GM12878 (cell line): ENCODE measurements at regions not wholly inside any gene's neighbourhood (a gene's known extent, or its start where the extent isn't known, plus 50 kb on each side); places are given as distances from the start of the nearest gene placed in this dataset.

Experiments used
- ATAC-seq: fragments of 200-7000 bp; cut with Tn5 transposase; 3 replicates; pipeline ENCODE4 v1.9.1; 2020; ENCODE audit warnings: mild to moderate bottlenecking, moderate library complexity
- BruUV-seq: library from RNA; stranded (reverse); fragments of 400-500 nt; replicated peaks from 2 replicates; lab custom pipeline; 2021; lab: Mats Ljungman, UMichigan
- CTCF ChIA-PET: fragments of 300-600 bp; sonication (Branson Sonifier 250); formaldehyde crosslinking; extraction: SDS; loops from one replicate; lab custom pipeline; 2021; ENCODE audit warnings: inconsistent platforms; lab: Yijun Ruan, JAX
- POLR2A ChIA-PET: fragments of 350-600 bp; formaldehyde crosslinking; extraction: SDS; loops from one replicate; lab custom pipeline; 2021; ENCODE audit warnings: inconsistent platforms; lab: Charles Lee
- RAD21 ChIA-PET: fragments of 300-600 bp; sonication (Branson Sonifier 250); formaldehyde crosslinking; loops from one replicate; lab custom pipeline; 2023; ENCODE audit warnings: antibody characterized with exemption; ENCODE audit not compliant: unreplicated experiment; lab: Charles Lee
- SMC1A ChIA-PET: fragments of 300-600 bp; sonication (Branson Sonifier 250); formaldehyde crosslinking; loops from one replicate; lab custom pipeline; 2023; ENCODE audit not compliant: unreplicated experiment, uncharacterized antibody; lab: Charles Lee
- DNase-seq: peaks from one replicate; pipeline ENCODE4 v3.0.0-alpha.2; 2011; ENCODE audit warnings: low read depth, low spot score
- FAIRE-seq: peaks from 3 replicates; lab custom pipeline; 2011; peaks lifted over from hg19 to GRCh38; lab: Jason Lieb, UNC
- H2AFZ ChIP-seq: 2 replicates; pipeline ENCODE4 v1.6.0; 2011; ENCODE audit warnings: low read depth, low read length, control low read depth; ENCODE audit not compliant: control insufficient read depth
- H3K27ac ChIP-seq: 2 replicates; pipeline ENCODE4 v1.5.1; 2011; ENCODE audit warnings: control low read depth; ENCODE audit not compliant: control insufficient read depth, insufficient read depth
- H3K27me3 ChIP-seq, 2 experiments: replicated peaks in 1 of 2; 2 replicates each; pipeline versions ENCODE4 v1.6.0 to v1.6.1; 2011; ENCODE audit warnings: low read length in 1 of 2; ENCODE audit not compliant: control insufficient read depth in 2 of 2, insufficient read depth in 2 of 2
- H3K36me3 ChIP-seq, 2 experiments: 2 replicates each; pipeline ENCODE4 v1.5.1; 2011; ENCODE audit warnings: low read length in 1 of 2; ENCODE audit not compliant: control insufficient read depth in 2 of 2, insufficient read depth in 2 of 2
- H3K4me1 ChIP-seq: 2 replicates; pipeline ENCODE4 v1.6.1; 2011; ENCODE audit warnings: mild to moderate bottlenecking, low read length, moderate library complexity, mixed read lengths; ENCODE audit not compliant: control insufficient read depth, insufficient read depth
- H3K4me2 ChIP-seq: 2 replicates; pipeline ENCODE4 v1.6.0; 2011; ENCODE audit warnings: control low read depth; ENCODE audit not compliant: control insufficient read depth, insufficient read depth
- H3K4me3 ChIP-seq: fragments of 200-600 bp; sonication (generic); 2 replicates; pipeline ENCODE4 v1.5.1; 2016
- H3K79me2 ChIP-seq: 2 replicates; pipeline ENCODE4 v1.6.0; 2011; ENCODE audit warnings: low read length; ENCODE audit not compliant: control insufficient read depth, insufficient read depth
- H3K9ac ChIP-seq: 2 replicates; pipeline ENCODE4 v1.8.0; 2011; ENCODE audit warnings: low read length, control low read depth, mixed read lengths; ENCODE audit not compliant: control insufficient read depth, insufficient read depth
- H3K9me3 ChIP-seq: replicated peaks from 3 replicates; pipeline ENCODE4 v1.5.1; 2011; ENCODE audit warnings: mild to moderate bottlenecking, low read length; ENCODE audit not compliant: control insufficient read depth, insufficient read depth
- H4K20me1 ChIP-seq: 2 replicates; pipeline ENCODE4 v1.6.0; 2011; ENCODE audit not compliant: control insufficient read depth, insufficient read depth
- CREB1 ChIP-seq: IDR thresholded peaks from 2 replicates; pipeline ENCODE4 v1.6.1; 2012; ENCODE audit warnings: low read depth, mild to moderate bottlenecking, inconsistent platforms
- CTCF ChIP-seq, 3 experiments: IDR thresholded peaks in 2 of 3; conservative IDR thresholded peaks in 1 of 3; 2 replicates each; pipeline ENCODE4 v1.5.1; 2011; ENCODE audit warnings: low read depth in 3 of 3, low read length in 3 of 3, mild to moderate bottlenecking in 3 of 3, control low read depth in 2 of 3, moderate library complexity in 2 of 3, inconsistent platforms in 1 of 3, mixed read lengths in 1 of 3; ENCODE audit not compliant: control insufficient read depth in 2 of 3, insufficient read depth in 1 of 3; ENCODE audit errors: extremely low read depth in 1 of 3
- E4F1 ChIP-seq: fragments of 450-650 bp; IDR thresholded peaks from 2 replicates; pipeline ENCODE4 v1.6.1; 2018; ENCODE audit warnings: borderline replicate concordance, mild to moderate bottlenecking; ENCODE audit not compliant: partially characterized antibody
- HDAC2 ChIP-seq: fragments of 200-600 bp; sonication (generic); IDR thresholded peaks from 2 replicates; pipeline ENCODE4 v1.6.1; 2017
- HSF1 ChIP-seq: fragments of 150-350 bp; IDR thresholded peaks from 2 replicates; pipeline ENCODE4 v1.6.1; 2014; ENCODE audit warnings: mild to moderate bottlenecking, low read depth, low read length
- IRF5 ChIP-seq: fragments of 450-650 bp; IDR thresholded peaks from 2 replicates; pipeline ENCODE4 v1.6.1; 2017; ENCODE audit warnings: borderline replicate concordance
- KDM1A ChIP-seq: fragments of 200-600 bp; sonication (generic); IDR thresholded peaks from 2 replicates; pipeline ENCODE4 v1.6.1; 2016; ENCODE audit warnings: borderline replicate concordance
- MXI1 ChIP-seq: fragments of 150-350 bp; IDR thresholded peaks from 2 replicates; pipeline ENCODE4 v1.6.1; 2011; ENCODE audit warnings: low read depth, mild to moderate bottlenecking, inconsistent platforms, low read length, improper control_type of control experiment
- NR2C2 ChIP-seq: IDR thresholded peaks from 2 replicates; pipeline ENCODE4 v1.6.1; 2011; ENCODE audit warnings: borderline replicate concordance, low read depth; ENCODE audit not compliant: control insufficient read depth, insufficient read length
- PAX8 ChIP-seq: fragments of 450-650 bp; IDR thresholded peaks from 2 replicates; pipeline ENCODE4 v1.6.1; 2017; ENCODE audit warnings: mild to moderate bottlenecking, moderate library complexity
- POLR2AphosphoS2 ChIP-seq: IDR thresholded peaks from 2 replicates; pipeline ENCODE4 v1.6.1; 2011; ENCODE audit warnings: low read depth, mild to moderate bottlenecking, low read length, improper control_type of control experiment, moderate library complexity
- PRDM15 ChIP-seq: fragments of 450-650 bp; formaldehyde crosslinking; IDR thresholded peaks from 2 replicates; pipeline ENCODE4 v1.4.0; 2020; ENCODE audit warnings: mild to moderate bottlenecking, moderate library complexity
- TARDBP ChIP-seq: IDR thresholded peaks from 2 replicates; pipeline ENCODE4 v1.6.1; 2016; ENCODE audit warnings: borderline replicate concordance
- ZNF217 ChIP-seq: fragments of 450-650 bp; IDR thresholded peaks from 2 replicates; pipeline ENCODE4 v1.6.1; 2017; ENCODE audit warnings: antibody characterized with exemption, mild to moderate bottlenecking
- WGBS: methylation state at CpG from one replicate; pipeline ENCODE4 v1.1.6; 2016; ENCODE audit warnings: low lambda C conversion rate; ENCODE audit not compliant: insufficient replicate concordance, insufficient coverage; ENCODE audit errors: missing lambda C conversion rate; 5-methylcytosine and 5-hydroxymethylcytosine counted together
- in situ Hi-C: fragments of 300-500 bp; cut with MboI; formaldehyde crosslinking; loops from 9 replicates; pipeline ENCODE4 v1.14.3; 2018; ENCODE audit warnings: mixed read lengths
- intact Hi-C: fragments of 100-400 bp; cut with micrococcal nuclease; formaldehyde crosslinking; loops from one replicate; pipeline ENCODE4 v1.14.2; 2022; ENCODE audit not compliant: unreplicated experiment

GRCh38 chr1:60196026-60196425, 122.5 kb upstream of the C1orf87 start:
- in situ Hi-C loops, result no loop called here
- Histone ChIP-seq H3K27ac (no peak overlapping the region), H3K9ac (no peak overlapping the region), H3K79me2 (no peaks in the 10 kb centered on the region), H3K4me2 (no peak overlapping the region), H3K4me1 (no peaks in the 10 kb centered on the region), H3K27me3 (no peaks in the 10 kb centered on the region), H4K20me1 (no peaks in the 10 kb centered on the region), H3K4me3 (no peak overlapping the region), H2AFZ (no peak overlapping the region), H3K9me3 (no peaks in the 10 kb centered on the region), H3K36me3 (no peaks in the 10 kb centered on the region)
- no peak for DNase-seq
- ATAC-seq, result no peak
- no peak for FAIRE-seq
- CTCF ChIA-PET, result interaction anchor here (1.2 kb wide), 1 partner anchor 8 kb away, joined by 3 read pairs; no protein-coding TSS in a partner anchor
- no TSS peak for BruUV-seq
- SMC1A ChIA-PET, result no interaction called here
- intact Hi-C loops, result no loop called here
- WGBS, result 80% methylated on average over 1 of the region's 1 CpG
- RAD21 ChIA-PET, result no interaction called here
- POLR2A ChIA-PET, result no interaction called here
- TF ChIP-seq E4F1, result no peak
- no peak for TF ChIP-seq TARDBP
- no peak for TF ChIP-seq CREB1
- TF ChIP-seq HDAC2, result no peak
- no peak for TF ChIP-seq KDM1A
- no peak for TF ChIP-seq IRF5
- TF ChIP-seq MXI1, result no peak
- TF ChIP-seq CTCF (IDR thresholded peaks at IDR 0.05 in 2 of 3, conservative IDR thresholded peaks at IDR 0.05 in 1 of 3; ENCODE audit: control insufficient read depth in 2 of 3, extremely low read depth in 1 of 3, insufficient read depth in 1 of 3, low read depth in 3 of 3, low read length in 3 of 3), result no peak
- no peak for TF ChIP-seq PAX8
- no peak for TF ChIP-seq ZNF217
- TF ChIP-seq HSF1, result no peak
- TF ChIP-seq POLR2AphosphoS2, result no peak
- TF ChIP-seq NR2C2, result no peak
- no peak for TF ChIP-seq PRDM15 (CRISPR knock-in tag)
